Upper lobe of left lung (tissue), 4 donors: ENCODE measurements at regions not wholly inside any gene's neighbourhood (a gene's known extent, or its start where the extent isn't known, plus 50 kb on each side); places are given as distances from the start of the nearest gene placed in this dataset.

ENCODE experiments used
- CTCF ChIP-seq, 6 experiments: fragments of 450-650 bp in 4 of 6; fragments of 200-600 bp in 2 of 6; sonication (generic) in 2 of 6; IDR thresholded peaks; one replicate each; pipeline ENCODE4 v1.5.1; 2016 to 2019; ENCODE audit warnings: antibody characterized with exemption in 6 of 6
- POLR2AphosphoS5 ChIP-seq, 2 donors: sonication (generic); formaldehyde crosslinking; IDR thresholded peaks; one replicate each; pipeline ENCODE4 v1.5.1; 2017; ENCODE audit warnings: antibody characterized with exemption in 2 of 2

GRCh38 chr21:29481641-29482040 is 182.9 kb downstream of the BACH1 start:
- TF ChIP-seq POLR2AphosphoS5 (IDR thresholded peaks at IDR 0.05) = no peak
- TF ChIP-seq CTCF (IDR thresholded peaks at IDR 0.05) = no peak
